Endothelial cell of umbilical vein (primary cell): ENCODE measurements at regions not wholly inside any gene's neighbourhood (a gene's known extent, or its start where the extent isn't known, plus 50 kb on each side); places are given as distances from the start of the nearest gene placed in this dataset.

Experiments used
- BruUV-seq: library from RNA; stranded (reverse); fragments of 400-500 nt; replicated peaks from 2 replicates; lab custom pipeline; 2021; lab: Mats Ljungman, UMichigan
- CTCF ChIA-PET: fragments of 300-600, 350-600 bp; sonication (Branson Sonifier 250); formaldehyde crosslinking; loops from one replicate; lab custom pipeline; 2021; ENCODE audit warnings: antibody characterized with exemption, inconsistent platforms; lab: Charles Lee
- POLR2A ChIA-PET: fragments of 300-600, 350-600 bp; sonication (Branson Sonifier 250); formaldehyde crosslinking; loops from one replicate; lab custom pipeline; 2021; ENCODE audit warnings: antibody characterized with exemption, inconsistent platforms; lab: Charles Lee
- DNase-seq: peaks from one replicate; pipeline ENCODE4 v3.0.0-alpha.2; 2011; ENCODE audit warnings: low read depth, low spot score
- FAIRE-seq: peaks from 2 replicates; lab custom pipeline; 2011; peaks lifted over from hg19 to GRCh38; lab: Jason Lieb, UNC
- H2AFZ ChIP-seq: 2 replicates; pipeline ENCODE4 v1.6.0; 2012; ENCODE audit warnings: low read depth, low read length, control low read depth, inconsistent platforms
- H3K27ac ChIP-seq: 2 replicates; pipeline ENCODE4 v1.5.1; 2011; ENCODE audit warnings: low read depth, mild to moderate bottlenecking, control low read depth, low read length, moderate library complexity; ENCODE audit not compliant: insufficient read depth
- H3K27me3 ChIP-seq, 2 experiments: 2 replicates each; pipeline versions ENCODE4 v1.6.0 to v1.6.1; 2011; ENCODE audit warnings: low read length in 2 of 2, mixed read lengths in 1 of 2; ENCODE audit not compliant: control insufficient read depth in 2 of 2, insufficient read depth in 2 of 2
- H3K36me3 ChIP-seq, 2 experiments: 2 replicates in 1 of 2; 3 replicates in 1 of 2; pipeline ENCODE4 v1.5.1; 2011; ENCODE audit warnings: low read length in 2 of 2, mild to moderate bottlenecking in 1 of 2, moderate library complexity in 1 of 2; ENCODE audit not compliant: control insufficient read depth in 2 of 2, insufficient read depth in 2 of 2; ENCODE audit errors: extremely low read depth in 1 of 2
- H3K4me1 ChIP-seq: 3 replicates; pipeline ENCODE4 v1.5.1; 2011; ENCODE audit warnings: mild to moderate bottlenecking, low read length; ENCODE audit not compliant: control insufficient read depth, insufficient read depth; ENCODE audit errors: extremely low read depth
- H3K4me2 ChIP-seq: 2 replicates; pipeline ENCODE4 v1.6.1; 2011; ENCODE audit warnings: low read length, control low read depth, mixed read lengths; ENCODE audit not compliant: insufficient read depth
- H3K4me3 ChIP-seq, 3 experiments: fragments of 200-600 bp in 1 of 3; sonication (generic), shearing (Covaris generic) in 1 of 3; replicated peaks in 1 of 3; 2 replicates each; pipeline ENCODE4 v1.5.1; 2011 to 2016; ENCODE audit warnings: control low read depth in 3 of 3, low read length in 3 of 3, mild to moderate bottlenecking in 2 of 3, inconsistent platforms in 1 of 3, low read depth in 1 of 3, moderate library complexity in 1 of 3; ENCODE audit not compliant: insufficient read depth in 1 of 3
- H3K79me2 ChIP-seq: 2 replicates; pipeline ENCODE4 v1.6.0; 2012; ENCODE audit warnings: low read length, inconsistent platforms; ENCODE audit not compliant: control insufficient read depth, insufficient read depth
- H3K9ac ChIP-seq: replicated peaks from 2 replicates; pipeline ENCODE3; 2011; ENCODE audit warnings: low read length, control low read depth; ENCODE audit not compliant: insufficient read depth; ENCODE audit errors: extremely low read depth
- H3K9me1 ChIP-seq: replicated peaks from 3 replicates; pipeline ENCODE4 v1.6.0; 2011; ENCODE audit warnings: mild to moderate bottlenecking, low read length; ENCODE audit not compliant: control insufficient read depth, insufficient read depth; ENCODE audit errors: extremely low read depth
- H3K9me3 ChIP-seq: replicated peaks from 2 replicates; pipeline ENCODE4 v1.5.1; 2012; ENCODE audit warnings: low read length, inconsistent platforms; ENCODE audit not compliant: control insufficient read depth, insufficient read depth
- H4K20me1 ChIP-seq: replicated peaks from 2 replicates; pipeline ENCODE3; 2011; ENCODE audit warnings: mild to moderate bottlenecking, low read length; ENCODE audit not compliant: control insufficient read depth, insufficient read depth; ENCODE audit errors: extremely low read depth
- EZH2 ChIP-seq: IDR thresholded peaks from 2 replicates; pipeline ENCODE4 v1.6.1; 2012; ENCODE audit warnings: borderline replicate concordance, low read depth, mild to moderate bottlenecking, moderate library complexity, low read length, inconsistent platforms; ENCODE audit not compliant: severe bottlenecking
- GATA2 ChIP-seq: IDR thresholded peaks from 2 replicates; pipeline ENCODE4 v1.7.0; 2011; ENCODE audit warnings: low read depth, mild to moderate bottlenecking, moderate library complexity, mixed read lengths, low read length; ENCODE audit not compliant: insufficient read length, insufficient read depth
- JUN ChIP-seq: IDR thresholded peaks from 2 replicates; pipeline ENCODE4 v1.6.1; 2011; ENCODE audit warnings: borderline replicate concordance, low read depth; ENCODE audit not compliant: insufficient read length, insufficient read depth
- MYC ChIP-seq: IDR thresholded peaks from one replicate; pipeline ENCODE4 v1.6.1; 2011; ENCODE audit warnings: mild to moderate bottlenecking, low read depth, low read length
- POLR2A ChIP-seq: IDR thresholded peaks from 2 replicates; pipeline ENCODE4 v1.6.1; 2012; ENCODE audit warnings: low read depth, mild to moderate bottlenecking, control low read depth, low read length
- POLR2AphosphoS5 ChIP-seq: IDR thresholded peaks from 2 replicates; pipeline ENCODE4 v1.6.1; 2012; ENCODE audit warnings: low read depth, mild to moderate bottlenecking, control low read depth, low read length, moderate library complexity; ENCODE audit not compliant: insufficient read depth
- dilution Hi-C: fragments of 300-500 bp; cut with MboI; formaldehyde crosslinking; loops from one replicate; pipeline ENCODE4 v1.15.0; 2019; ENCODE audit warnings: low sequenced_read_pairs; ENCODE audit not compliant: extremely low pct_ligation_motif_present
- intact Hi-C: fragments of 100-400 bp; cut with micrococcal nuclease; formaldehyde crosslinking; loops from one replicate; pipeline ENCODE4 v1.10.0; 2022
- TF ChIP-seq, protein P1 (sequence below): IDR thresholded peaks from 2 replicates; pipeline ENCODE4 v1.6.1; 2011; ENCODE audit not compliant: insufficient read depth, insufficient read length
- TF ChIP-seq, protein P2 (sequence below), 2 donors: IDR thresholded peaks; 1 replicate in 1 of 2; 2 replicates in 1 of 2; pipeline ENCODE4 v1.5.1; 2011; ENCODE audit warnings: low read length in 2 of 2, mild to moderate bottlenecking in 2 of 2, moderate library complexity in 2 of 2, control low read depth in 1 of 2, inconsistent platforms in 1 of 2, low read depth in 1 of 2; ENCODE audit not compliant: insufficient read depth in 1 of 2; ENCODE audit errors: extremely low read depth in 1 of 2

DNA sequence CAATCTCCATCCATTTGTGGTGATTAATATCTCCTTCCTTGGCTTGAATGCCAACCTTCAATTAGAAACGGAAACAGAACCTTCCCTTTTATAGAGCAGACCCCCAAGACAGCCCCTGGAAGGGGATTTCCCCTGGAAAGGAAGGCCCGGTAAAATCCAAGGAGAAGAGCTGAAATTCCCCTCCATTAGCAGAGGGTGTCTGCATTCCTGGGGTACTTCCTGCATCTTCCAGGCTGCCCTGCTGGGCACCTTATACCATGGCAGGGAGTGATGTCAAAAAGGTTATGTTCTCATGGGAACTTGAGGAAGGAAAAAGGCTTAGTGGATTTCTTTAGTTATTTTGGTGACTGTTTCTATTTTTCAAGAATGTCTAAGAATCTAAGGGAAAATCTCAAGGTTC is 116.7 kb upstream of the NEO1 start:
- no peaks in the 10 kb centered on the region for H3K4me1 ChIP-seq
- ChIA-PET POLR2A (no interaction called here), CTCF (no interaction called here)
- no TSS peak for BruUV-seq
- H3K36me3 ChIP-seq: no peaks in the 10 kb centered on the region
- H3K4me3 ChIP-seq: no peak overlapping the region
- H3K4me2 ChIP-seq: no peak overlapping the region
- H3K27ac ChIP-seq: no peak overlapping the region
- H4K20me1 ChIP-seq: no peaks in the 10 kb centered on the region
- intact Hi-C loops: no loop called here
- DNase-seq (no peak), FAIRE-seq (no peak)
- H3K9me3 ChIP-seq: no peaks in the 10 kb centered on the region
- no peak overlapping the region for H2AFZ ChIP-seq
- dilution Hi-C loops: no loop called here
- no peaks in the 10 kb centered on the region for H3K79me2 ChIP-seq
- H3K9me1 ChIP-seq: no peaks in the 10 kb centered on the region
- no peaks in the 10 kb centered on the region for H3K27me3 ChIP-seq
- no peak overlapping the region for H3K9ac ChIP-seq
- TF ChIP-seq, protein P1, sequence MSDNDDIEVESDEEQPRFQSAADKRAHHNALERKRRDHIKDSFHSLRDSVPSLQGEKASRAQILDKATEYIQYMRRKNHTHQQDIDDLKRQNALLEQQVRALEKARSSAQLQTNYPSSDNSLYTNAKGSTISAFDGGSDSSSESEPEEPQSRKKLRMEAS: no peak
- TF ChIP-seq MYC (no peak), JUN (no peak), EZH2 (no peak), GATA2 (no peak), POLR2AphosphoS5 (no peak), POLR2A (no peak)
- TF ChIP-seq, protein P2, sequence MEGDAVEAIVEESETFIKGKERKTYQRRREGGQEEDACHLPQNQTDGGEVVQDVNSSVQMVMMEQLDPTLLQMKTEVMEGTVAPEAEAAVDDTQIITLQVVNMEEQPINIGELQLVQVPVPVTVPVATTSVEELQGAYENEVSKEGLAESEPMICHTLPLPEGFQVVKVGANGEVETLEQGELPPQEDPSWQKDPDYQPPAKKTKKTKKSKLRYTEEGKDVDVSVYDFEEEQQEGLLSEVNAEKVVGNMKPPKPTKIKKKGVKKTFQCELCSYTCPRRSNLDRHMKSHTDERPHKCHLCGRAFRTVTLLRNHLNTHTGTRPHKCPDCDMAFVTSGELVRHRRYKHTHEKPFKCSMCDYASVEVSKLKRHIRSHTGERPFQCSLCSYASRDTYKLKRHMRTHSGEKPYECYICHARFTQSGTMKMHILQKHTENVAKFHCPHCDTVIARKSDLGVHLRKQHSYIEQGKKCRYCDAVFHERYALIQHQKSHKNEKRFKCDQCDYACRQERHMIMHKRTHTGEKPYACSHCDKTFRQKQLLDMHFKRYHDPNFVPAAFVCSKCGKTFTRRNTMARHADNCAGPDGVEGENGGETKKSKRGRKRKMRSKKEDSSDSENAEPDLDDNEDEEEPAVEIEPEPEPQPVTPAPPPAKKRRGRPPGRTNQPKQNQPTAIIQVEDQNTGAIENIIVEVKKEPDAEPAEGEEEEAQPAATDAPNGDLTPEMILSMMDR (IDR thresholded peaks at IDR 0.05; ENCODE audit: extremely low read depth in 1 of 2, insufficient read depth in 1 of 2, low read depth in 1 of 2, low read length in 2 of 2): no peak
